NCI-H82 treated with DMSO at 0.1 percent for 48 hours (cell line): ENCODE measurements at regions not wholly inside any gene's neighbourhood (a gene's known extent, or its start where the extent isn't known, plus 50 kb on each side); places are given as distances from the start of the nearest gene placed in this dataset.

Experiments
- DNase-seq: peaks from one replicate; lab custom pipeline; 2025; ENCODE audit not compliant: unreplicated experiment; lab: John Stamatoyannopoulos, UW

DNA sequence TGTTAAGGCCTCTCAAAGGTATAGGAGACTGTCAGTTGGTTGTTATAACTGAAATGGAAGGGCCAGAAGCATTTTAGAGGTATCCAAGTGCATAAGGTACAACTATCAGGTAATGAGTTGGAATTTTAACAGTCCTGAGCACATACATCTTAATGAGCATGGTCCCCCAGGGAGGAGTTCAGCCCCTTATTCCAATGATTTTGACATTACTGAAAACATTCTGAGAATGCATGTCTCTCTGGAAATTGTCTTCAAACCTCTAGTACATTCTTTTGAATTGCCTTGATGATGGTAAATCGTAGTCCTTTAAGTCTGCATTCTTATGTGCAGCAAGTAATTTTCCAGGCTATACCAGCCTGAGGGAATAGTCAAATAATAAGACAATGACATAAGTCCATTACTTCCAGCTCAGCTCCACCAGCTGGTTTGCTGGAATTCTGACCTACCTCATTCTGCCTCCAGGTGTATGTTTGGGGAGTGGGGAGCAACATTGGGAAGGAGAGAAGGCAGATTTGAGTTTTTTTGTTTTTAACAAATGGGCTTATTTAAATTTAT is 239.2 kb downstream of the MSRB3 start:
- DNase-seq, result no peak

DNA sequence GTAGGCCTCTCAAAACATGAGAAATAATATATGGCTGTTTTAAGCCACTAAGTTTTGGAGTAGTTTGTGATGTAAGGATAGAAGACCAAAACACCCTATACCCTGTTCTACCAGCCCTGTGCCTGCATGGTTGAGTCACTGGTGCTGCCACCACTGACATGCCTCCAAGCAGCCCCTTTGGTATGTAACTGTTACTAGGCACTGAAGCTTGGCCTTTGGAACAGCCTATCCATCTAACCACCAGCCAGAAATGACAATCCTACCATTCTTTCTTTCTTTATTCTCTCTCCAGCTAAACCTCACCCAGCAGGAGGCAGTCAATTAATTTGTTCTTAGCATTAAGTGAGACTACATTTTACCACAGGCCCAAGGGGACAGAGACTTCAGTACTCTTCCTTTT is 240.3 kb downstream of the MSRB3 start:
- DNase-seq, result no peak

DNA sequence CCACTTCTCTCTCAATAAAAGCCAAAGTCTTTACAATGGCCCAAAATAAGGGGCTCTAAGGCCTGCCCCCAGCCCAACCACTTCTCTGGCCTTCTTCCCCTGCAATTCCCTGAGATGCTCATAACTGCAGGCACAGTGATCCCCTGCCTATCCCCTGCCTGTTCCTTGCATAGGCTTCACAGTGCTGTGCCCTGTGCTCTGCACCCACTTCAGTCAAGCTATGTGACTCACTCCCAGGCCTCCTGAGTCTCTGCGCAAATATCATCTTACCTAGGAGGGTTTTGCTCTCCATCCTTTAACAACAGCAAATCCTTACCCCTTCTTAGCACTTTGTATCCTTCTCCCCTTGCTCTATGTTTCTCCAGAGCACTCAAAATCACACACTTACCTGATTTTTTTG is 242.2 kb downstream of the MSRB3 start:
- no peak for DNase-seq

DNA sequence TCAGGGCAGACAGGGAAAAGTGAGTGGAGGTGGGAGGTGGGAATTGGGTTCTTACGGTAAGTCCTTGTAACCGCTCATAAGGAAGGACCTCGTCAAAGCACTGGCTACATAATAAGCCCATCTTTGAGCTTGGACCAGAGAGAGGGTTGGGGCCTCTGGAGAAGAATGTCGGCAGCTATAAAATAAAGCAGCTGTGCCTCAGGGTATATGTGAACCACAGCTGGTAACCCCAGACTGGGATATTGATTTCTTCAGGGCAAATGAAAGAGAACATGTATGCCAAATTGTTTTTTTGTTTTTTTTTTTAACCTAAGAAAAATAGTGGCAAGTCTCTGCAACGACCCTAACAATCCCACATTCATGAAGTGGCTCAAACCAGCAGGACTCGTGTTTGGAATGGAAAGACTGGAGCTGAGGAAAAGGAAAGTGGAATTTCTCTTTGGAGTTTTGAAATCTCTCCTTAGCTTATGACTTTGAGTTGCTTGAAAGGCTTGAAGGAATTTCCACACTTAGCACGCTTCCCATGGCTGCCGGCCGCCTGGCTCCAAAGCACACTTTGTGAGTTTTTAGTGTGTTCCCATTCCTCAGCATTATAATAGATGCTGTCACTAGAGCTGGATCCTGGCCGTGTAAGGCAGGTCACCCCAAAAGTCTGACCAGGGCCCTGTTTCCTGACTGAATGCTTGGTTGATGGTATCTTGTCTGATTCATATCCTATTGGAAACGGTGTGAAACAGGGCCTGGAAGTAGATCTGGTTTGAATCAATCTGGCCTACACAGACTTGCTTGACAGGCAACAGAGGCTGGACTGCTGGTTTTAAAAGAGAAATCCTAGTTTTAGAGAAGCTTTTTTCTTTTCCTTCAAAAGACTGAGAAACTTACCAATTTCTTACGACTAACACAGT is 244.7 kb downstream of the MSRB3 start:
- DNase-seq, result no peak

DNA sequence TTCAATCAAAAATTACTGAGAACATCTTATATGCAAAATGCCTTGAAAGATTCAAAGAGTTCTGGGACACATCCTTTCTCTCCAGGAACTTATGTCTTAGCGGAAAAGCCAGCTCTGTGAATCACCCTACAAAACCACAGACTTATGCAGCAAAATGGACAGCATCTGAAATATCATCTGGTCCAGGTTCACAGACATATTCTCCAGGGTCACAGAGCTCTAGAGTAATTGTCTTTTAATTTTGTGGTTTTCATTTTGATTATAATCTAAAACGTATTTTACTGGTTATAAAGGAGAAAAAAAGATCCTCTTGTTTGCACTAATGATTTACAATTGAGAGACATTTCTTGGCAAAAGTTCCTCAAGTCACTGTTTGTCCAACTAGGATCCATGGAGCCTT is 246.2 kb downstream of the MSRB3 start:
- no peak for DNase-seq

DNA sequence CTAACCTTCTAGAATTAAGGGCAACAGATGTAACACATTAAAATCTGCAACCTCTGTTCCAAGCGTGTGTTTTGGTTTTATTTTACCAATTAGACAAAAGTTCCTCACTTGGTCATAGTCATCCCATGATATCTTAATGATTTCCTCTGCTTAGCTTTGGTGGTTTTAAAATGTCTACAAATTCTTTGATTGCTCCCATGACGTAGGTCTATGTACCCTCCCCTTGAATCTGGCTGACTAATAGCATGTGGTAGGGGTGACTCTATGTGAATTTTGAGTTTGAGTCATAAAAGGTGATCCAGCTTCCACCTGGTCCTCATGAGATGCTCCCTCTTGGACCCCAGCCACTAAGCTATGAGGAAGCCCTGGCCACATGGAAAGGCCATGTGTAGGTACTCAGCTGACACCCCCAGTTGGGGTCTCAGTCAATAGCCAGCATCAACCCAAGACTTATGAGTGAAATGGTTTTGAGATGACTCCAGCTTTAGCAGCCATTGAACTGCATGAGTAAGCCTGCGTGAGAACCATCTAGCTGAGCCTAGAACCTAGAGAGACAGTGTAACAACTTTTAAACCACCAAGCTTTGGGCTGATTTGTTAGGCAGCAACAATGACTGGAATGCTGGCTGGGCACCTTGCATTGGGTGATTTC is 247.1 kb downstream of the MSRB3 start:
- no peak for DNase-seq

DNA sequence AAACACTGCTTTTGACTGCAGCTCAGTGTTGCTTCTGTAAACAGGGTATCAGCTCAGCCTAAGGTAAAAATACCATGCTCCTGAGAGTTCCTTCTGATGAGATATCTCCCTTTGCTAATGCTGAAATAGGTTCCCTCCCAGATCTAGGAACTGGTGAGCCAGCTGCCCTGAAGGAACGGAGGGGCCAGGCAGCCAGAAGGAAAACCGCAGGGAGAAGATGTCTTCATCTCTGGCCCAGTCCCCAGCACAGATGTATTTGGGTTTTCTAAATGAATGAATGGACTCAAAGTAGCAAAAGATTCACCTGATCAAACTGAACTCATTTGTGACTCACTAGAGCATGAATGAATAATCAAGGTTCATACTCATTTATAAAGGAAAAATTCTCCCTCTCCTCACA is 247.8 kb downstream of the MSRB3 start:
- no peak for DNase-seq

DNA sequence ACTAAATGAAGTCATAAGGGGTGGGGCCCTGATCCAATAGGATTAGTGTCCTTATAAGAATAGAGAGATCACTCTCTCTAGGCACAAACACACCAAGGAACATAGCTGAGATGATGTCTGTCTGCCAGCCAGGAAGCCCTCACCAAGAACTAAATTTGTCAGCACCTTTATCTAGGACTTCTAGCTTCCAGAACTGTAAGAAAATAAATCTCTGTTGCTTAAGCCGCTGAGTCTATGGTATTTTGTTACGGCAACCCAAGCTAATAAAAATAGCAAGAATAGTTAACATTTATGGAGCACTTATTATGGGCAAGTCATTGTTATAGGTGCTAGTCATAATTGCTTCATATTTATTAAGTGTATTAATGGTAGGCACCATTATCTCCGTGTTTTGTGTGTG is 249.6 kb downstream of the MSRB3 start:
- no peak for DNase-seq

DNA sequence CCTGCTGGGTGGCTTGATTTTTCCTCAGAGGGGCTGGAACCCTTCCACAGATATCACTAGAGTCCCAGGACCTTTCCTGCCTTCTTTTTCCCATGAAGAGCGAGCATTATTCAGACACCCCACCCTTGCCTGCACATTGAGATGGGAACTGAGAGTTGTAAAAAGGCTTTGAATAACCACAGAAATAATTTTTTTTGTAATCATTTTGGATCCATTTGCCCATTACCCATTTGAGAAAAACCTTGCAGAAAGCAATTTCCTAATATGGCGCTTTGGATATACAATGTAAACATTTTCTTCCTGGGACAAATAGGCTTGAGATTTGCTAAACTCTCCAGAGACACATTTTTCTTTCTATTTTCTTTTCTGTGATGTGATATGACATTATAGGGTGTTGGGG is 250.6 kb downstream of the MSRB3 start:
- no peak for DNase-seq

DNA sequence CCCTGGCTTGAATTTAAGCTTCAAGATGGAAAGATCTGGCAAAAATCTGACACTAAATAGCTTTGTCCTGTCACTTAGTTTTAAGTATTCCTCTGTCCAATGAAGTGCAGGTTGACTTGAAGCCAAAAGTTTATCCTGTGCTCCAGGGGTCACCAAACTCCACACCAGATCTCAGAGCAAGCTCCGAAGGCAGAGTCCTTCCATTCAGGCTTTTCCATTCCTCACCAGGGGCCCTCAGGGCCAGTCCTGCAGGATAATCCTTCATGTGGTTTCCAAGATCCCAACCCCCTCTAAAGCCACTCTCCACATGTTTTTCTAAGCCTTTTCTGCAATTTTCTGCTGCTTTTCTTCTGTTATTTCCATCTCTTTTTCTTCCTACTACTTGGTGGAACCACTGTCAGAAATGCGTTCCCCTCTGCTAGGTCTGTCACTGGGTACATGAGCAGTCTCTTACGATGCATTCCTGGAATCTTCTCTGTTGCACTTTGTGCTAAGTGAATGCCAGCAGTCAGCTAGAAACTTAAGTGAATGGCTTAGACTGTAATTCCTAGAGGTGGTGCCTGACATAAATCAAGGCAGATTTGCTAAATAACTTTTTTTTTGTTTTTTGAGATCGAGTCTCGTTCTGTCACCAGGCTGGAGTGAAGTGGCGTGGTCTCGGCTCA is 251.4 kb downstream of the MSRB3 start:
- no peak for DNase-seq

DNA sequence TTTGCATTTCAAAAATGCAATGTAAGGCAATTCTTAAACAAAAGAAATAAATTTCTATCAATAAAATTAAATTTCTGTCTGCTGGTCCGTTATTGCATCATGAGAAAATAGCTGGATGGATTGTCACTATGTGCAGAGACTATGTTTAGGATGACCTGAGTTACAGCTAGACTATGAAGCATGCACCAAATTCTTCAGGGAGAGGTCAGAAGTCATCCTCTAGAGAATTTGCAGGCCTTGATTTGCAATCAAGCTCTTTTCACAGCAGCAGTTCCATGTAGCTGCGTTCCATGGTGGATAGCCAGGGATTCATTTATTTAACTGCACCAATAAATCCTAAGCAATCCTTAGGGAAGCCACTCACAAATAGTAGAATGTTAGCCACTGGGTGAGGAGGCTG is 253.7 kb downstream of the MSRB3 start:
- DNase-seq, result no peak

DNA sequence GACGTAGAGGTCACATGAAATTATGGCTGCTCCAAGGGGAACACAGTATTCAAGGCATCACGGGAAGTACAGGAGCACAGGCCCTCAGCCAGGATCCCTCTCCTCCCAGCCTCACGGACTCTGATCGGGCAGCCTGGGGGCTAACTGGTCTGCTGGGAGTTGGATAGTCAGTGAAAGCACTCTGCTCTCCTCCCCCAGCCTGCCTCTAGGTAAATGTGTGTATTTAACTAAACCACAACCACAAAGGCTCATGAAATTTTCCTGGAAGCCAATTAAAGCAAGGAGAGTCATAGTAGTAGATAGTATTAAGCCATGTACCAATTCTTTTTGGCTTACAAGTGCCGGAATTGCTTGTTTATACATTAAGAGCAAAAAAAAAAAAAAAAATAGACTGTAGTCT is 254.3 kb downstream of the MSRB3 start:
- DNase-seq, result no peak

DNA sequence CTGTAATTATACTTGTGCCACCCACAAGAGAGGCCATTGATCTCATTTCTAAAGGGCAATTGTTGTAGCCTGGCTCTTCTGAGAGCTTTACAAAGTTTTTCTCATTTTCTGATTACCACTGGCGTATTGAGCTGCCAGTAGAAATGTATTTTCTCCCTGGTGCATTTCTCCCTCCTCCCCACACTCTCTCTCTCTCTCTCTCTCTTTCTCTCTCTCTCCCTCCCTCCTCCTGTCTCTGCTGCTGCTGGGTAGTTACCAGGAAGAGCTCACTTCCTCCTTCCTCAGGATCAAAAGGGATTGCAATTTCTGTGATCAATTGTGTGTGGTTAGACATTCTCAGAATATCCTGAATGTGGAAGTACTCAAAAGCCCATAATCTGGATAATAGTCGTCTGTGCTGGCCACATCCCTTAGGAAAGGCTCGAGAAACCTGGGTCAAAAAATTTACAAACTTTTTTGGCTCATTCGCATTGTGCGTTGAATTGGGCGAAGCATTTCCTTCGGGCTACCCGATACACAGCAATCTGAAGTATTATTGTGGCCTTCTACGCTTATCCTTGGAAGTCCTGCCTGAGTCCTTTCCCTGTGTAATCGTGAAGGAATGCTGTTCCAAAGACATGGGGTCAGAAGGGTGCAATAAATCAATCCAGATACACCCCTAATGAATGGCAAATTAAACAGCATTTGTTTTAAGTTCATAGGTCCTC is 254.8 kb downstream of the MSRB3 start:
- DNase-seq, result no peak

DNA sequence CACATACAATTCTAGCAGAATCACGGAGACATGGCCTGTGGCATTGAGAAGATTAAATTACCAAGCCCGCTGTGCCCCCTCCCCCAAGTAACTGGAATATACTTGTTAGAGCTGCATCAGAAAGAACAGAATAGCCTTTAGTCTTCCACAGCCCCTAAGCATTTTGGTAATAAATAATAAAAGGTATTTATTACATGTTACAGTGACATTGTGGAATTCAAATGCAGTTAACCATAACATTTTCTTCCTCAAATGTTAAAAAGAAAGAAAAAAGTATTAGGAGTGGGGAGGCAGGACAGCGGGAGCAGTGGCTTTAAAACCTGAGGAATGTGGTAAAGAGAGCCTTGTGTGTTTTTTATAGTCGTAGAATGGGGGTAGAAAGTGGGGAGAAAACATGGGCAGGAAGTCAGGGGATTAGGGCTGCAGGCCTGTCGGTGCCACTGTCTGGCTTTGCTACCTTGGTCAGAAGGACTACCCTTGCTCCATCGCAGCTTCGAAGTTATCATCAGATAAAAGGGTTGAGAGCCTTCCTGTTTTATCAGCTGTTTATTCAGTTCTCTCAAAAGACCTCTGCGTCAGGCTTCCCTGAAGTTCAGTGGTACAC is 255.9 kb downstream of the MSRB3 start:
- DNase-seq, result no peak

DNA sequence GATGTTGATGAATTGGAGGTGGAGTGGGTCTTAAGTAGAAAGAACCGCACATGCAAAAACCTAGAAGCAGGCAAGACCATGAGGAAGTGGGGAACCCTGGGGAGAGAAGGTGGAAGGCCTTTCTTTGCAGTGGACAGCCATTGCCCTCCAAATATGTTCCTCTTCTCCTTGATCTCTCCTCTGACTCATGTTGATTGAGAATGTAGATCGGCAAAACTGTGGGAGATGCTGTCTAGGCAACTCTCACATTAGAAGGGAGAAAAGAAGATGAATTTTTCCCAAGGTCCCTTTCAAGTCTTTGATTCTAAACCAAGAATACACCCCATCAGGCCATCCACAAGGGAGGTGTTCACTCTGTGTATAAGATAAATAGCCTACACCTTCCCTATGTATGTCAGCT is 257.5 kb downstream of the MSRB3 start:
- no peak for DNase-seq

DNA sequence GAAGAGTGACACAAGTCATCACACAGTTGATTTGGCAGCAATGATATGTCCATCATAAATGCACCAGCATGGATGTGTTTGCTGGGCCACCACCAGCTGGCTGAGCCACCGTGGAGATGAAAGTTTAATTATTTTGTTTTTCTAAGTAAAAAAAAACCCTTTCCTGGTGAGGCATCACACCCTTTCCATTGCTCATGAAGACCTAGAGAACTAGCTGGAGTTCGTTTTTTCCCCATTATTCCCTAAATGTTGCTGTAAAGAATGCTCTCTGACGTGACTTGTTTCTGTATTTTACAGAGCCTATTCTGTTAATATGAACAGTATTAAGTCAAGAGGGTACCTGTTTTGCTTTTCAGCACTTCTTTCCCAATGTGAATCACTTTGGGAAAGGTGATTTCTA is 257.9 kb downstream of the MSRB3 start:
- DNase-seq, result no peak

DNA sequence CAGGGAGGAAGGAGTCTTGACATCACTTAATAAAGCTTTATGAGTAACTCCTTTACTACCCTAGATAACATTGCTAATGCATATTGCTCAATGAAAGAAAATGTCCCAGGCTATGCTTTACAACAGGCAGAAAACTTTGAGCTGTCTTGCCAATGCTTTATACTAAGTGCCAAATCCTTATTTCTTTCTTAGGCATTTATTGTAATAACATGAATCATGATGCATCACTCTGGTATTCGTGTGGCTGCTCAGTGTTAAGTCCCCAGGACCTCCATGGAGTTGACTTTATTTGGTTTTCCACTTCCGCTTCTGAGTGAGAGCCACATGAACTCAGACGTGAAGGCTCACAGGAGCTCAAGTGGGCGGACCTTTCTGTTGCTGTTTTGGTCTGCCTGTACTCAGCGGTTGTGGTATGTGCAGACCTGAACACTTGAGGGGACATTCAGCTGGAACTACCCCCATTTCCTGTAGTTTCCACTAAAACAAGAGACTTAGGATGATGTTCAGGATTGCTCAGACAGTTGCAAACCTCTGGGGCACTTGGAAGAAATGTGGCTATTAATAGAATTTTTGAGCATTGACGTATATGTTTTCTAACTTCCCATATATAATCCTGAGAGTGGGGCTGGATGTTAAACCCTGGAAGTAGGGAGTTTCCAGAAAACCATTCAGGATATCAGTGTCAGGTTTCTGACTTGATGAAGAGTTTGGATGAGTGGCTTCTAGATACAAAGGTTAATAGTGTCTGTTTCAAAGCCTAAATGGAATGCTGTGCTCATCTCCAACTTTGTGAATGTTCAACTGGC is 258.6 kb downstream of the MSRB3 start:
- no peak for DNase-seq

DNA sequence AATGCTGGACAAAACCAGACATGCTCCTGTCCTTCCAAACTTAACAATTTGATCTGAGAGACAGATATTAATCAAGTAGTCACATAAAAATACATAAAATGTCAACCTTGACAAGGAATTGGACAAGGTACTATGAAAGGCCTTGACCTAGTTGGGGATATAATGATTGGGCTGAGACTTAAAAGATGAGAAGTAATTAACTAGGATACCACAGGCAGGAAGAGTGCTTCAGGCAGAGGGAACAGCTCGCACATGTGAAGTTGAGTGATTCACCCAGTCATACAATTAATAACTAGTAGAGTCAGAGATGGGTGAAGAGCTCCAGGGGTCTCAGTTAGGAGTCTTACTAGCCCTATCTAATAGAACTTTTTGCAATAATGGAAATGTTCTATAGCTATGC is 259.5 kb downstream of the MSRB3 start:
- no peak for DNase-seq

DNA sequence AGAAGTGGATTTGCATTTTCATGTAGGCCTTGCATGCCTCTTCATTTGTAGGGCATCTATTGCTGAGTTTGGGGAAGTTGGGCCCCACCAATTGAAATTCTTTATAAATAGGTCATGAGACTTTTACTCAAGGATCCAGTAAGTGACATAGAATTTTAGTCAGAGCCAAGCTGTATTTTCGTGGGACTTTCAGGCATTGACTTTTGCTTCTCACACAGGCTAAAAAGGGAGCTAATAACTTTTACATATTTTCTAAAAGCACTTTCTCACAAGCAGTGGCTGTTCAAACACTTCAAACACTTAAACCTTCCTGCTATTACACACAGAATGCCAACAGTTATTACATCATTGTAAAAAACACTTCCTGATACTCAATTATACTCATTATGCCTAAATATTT is 260.5 kb downstream of the MSRB3 start:
- DNase-seq, result no peak

DNA sequence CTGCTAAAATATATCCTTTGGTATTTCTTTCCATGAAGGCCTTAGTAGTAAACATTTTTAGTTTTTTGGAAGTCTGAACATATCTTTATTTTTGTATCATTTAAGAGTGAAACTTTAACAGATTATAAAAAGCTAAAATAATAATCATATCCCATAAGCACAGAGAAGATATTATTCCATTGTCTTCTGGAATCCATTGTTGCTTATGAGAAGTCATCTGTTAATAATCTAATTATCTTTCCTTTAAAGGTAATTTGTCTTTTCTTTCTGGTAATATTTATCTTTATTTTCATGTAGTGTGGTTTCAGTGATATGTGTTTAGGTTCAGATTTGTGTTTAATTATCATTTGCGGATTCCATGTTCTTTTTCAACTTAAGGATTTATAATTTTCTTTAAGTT is 261.7 kb downstream of the MSRB3 start:
- no peak for DNase-seq
